NCI-H2227 (cell line): ENCODE measurements at regions not wholly inside any gene's neighbourhood (a gene's known extent, or its start where the extent isn't known, plus 50 kb on each side); places are given as distances from the start of the nearest gene placed in this dataset.

ENCODE experiments used
- DNase-seq: peaks from one replicate; lab custom pipeline; 2025; ENCODE audit not compliant: unreplicated experiment; lab: John Stamatoyannopoulos, UW

GRCh38 chr7:7114575-7115291 lies 67.6 kb upstream of the C1GALT1 start:
- no peak for DNase-seq

GRCh38 chr7:7117935-7118586 lies 64.3 kb upstream of the C1GALT1 start:
- no peak for DNase-seq

- DNase-seq = no peak
Observed at GRCh38 chr7:7118822-7119221, 63.5 kb upstream of the C1GALT1 start.

- peak; percentile 31 for DNase-seq
Observed at GRCh38 chr7:7119729-7120128, 62.6 kb upstream of the C1GALT1 start.

GRCh38 chr7:7122033-7122478 lies 60.3 kb upstream of the C1GALT1 start:
- DNase-seq = no peak

- DNase-seq = no peak
Observed at GRCh38 chr7:7122701-7123281, 59.6 kb upstream of the C1GALT1 start.

GRCh38 chr7:7125963-7126362 lies 56.4 kb upstream of the C1GALT1 start:
- no peak for DNase-seq

- DNase-seq = no peak
Observed at GRCh38 chr7:7127773-7128172, 54.6 kb upstream of the C1GALT1 start.

- no peak for DNase-seq
Observed at GRCh38 chr7:7129381-7129780, 53.0 kb upstream of the C1GALT1 start.

- DNase-seq = no peak
Observed at GRCh38 chr7:7131273-7131672, 51.1 kb upstream of the C1GALT1 start.
